Endothelial cell of umbilical vein (primary cell): ENCODE measurements at regions not wholly inside any gene's neighbourhood (a gene's known extent, or its start where the extent isn't known, plus 50 kb on each side); places are given as distances from the start of the nearest gene placed in this dataset.

Source experiments
- BruUV-seq: library from RNA; stranded (reverse); fragments of 400-500 nt; replicated peaks from 2 replicates; lab custom pipeline; 2021; lab: Mats Ljungman, UMichigan
- CTCF ChIA-PET: fragments of 300-600, 350-600 bp; sonication (Branson Sonifier 250); formaldehyde crosslinking; loops from one replicate; lab custom pipeline; 2021; ENCODE audit warnings: antibody characterized with exemption, inconsistent platforms; lab: Charles Lee
- POLR2A ChIA-PET: fragments of 300-600, 350-600 bp; sonication (Branson Sonifier 250); formaldehyde crosslinking; loops from one replicate; lab custom pipeline; 2021; ENCODE audit warnings: antibody characterized with exemption, inconsistent platforms; lab: Charles Lee
- DNase-seq: peaks from one replicate; pipeline ENCODE4 v3.0.0-alpha.2; 2011; ENCODE audit warnings: low read depth, low spot score
- FAIRE-seq: peaks from 2 replicates; lab custom pipeline; 2011; peaks lifted over from hg19 to GRCh38; lab: Jason Lieb, UNC
- H2AFZ ChIP-seq: 2 replicates; pipeline ENCODE4 v1.6.0; 2012; ENCODE audit warnings: low read depth, low read length, control low read depth, inconsistent platforms
- H3K27ac ChIP-seq: 2 replicates; pipeline ENCODE4 v1.5.1; 2011; ENCODE audit warnings: low read depth, mild to moderate bottlenecking, control low read depth, low read length, moderate library complexity; ENCODE audit not compliant: insufficient read depth
- H3K27me3 ChIP-seq, 2 experiments: 2 replicates each; pipeline versions ENCODE4 v1.6.0 to v1.6.1; 2011; ENCODE audit warnings: low read length in 2 of 2, mixed read lengths in 1 of 2; ENCODE audit not compliant: control insufficient read depth in 2 of 2, insufficient read depth in 2 of 2
- H3K36me3 ChIP-seq, 2 experiments: 2 replicates in 1 of 2; 3 replicates in 1 of 2; pipeline ENCODE4 v1.5.1; 2011; ENCODE audit warnings: low read length in 2 of 2, mild to moderate bottlenecking in 1 of 2, moderate library complexity in 1 of 2; ENCODE audit not compliant: control insufficient read depth in 2 of 2, insufficient read depth in 2 of 2; ENCODE audit errors: extremely low read depth in 1 of 2
- H3K4me1 ChIP-seq: 3 replicates; pipeline ENCODE4 v1.5.1; 2011; ENCODE audit warnings: mild to moderate bottlenecking, low read length; ENCODE audit not compliant: control insufficient read depth, insufficient read depth; ENCODE audit errors: extremely low read depth
- H3K4me2 ChIP-seq: 2 replicates; pipeline ENCODE4 v1.6.1; 2011; ENCODE audit warnings: low read length, control low read depth, mixed read lengths; ENCODE audit not compliant: insufficient read depth
- H3K4me3 ChIP-seq, 3 experiments: fragments of 200-600 bp in 1 of 3; sonication (generic), shearing (Covaris generic) in 1 of 3; replicated peaks in 1 of 3; 2 replicates each; pipeline ENCODE4 v1.5.1; 2011 to 2016; ENCODE audit warnings: control low read depth in 3 of 3, low read length in 3 of 3, mild to moderate bottlenecking in 2 of 3, inconsistent platforms in 1 of 3, low read depth in 1 of 3, moderate library complexity in 1 of 3; ENCODE audit not compliant: insufficient read depth in 1 of 3
- H3K79me2 ChIP-seq: 2 replicates; pipeline ENCODE4 v1.6.0; 2012; ENCODE audit warnings: low read length, inconsistent platforms; ENCODE audit not compliant: control insufficient read depth, insufficient read depth
- H3K9ac ChIP-seq: replicated peaks from 2 replicates; pipeline ENCODE3; 2011; ENCODE audit warnings: low read length, control low read depth; ENCODE audit not compliant: insufficient read depth; ENCODE audit errors: extremely low read depth
- H3K9me1 ChIP-seq: replicated peaks from 3 replicates; pipeline ENCODE4 v1.6.0; 2011; ENCODE audit warnings: mild to moderate bottlenecking, low read length; ENCODE audit not compliant: control insufficient read depth, insufficient read depth; ENCODE audit errors: extremely low read depth
- H3K9me3 ChIP-seq: replicated peaks from 2 replicates; pipeline ENCODE4 v1.5.1; 2012; ENCODE audit warnings: low read length, inconsistent platforms; ENCODE audit not compliant: control insufficient read depth, insufficient read depth
- H4K20me1 ChIP-seq: replicated peaks from 2 replicates; pipeline ENCODE3; 2011; ENCODE audit warnings: mild to moderate bottlenecking, low read length; ENCODE audit not compliant: control insufficient read depth, insufficient read depth; ENCODE audit errors: extremely low read depth
- EZH2 ChIP-seq: IDR thresholded peaks from 2 replicates; pipeline ENCODE4 v1.6.1; 2012; ENCODE audit warnings: borderline replicate concordance, low read depth, mild to moderate bottlenecking, moderate library complexity, low read length, inconsistent platforms; ENCODE audit not compliant: severe bottlenecking
- FOS ChIP-seq: IDR thresholded peaks from 2 replicates; pipeline ENCODE4 v1.6.1; 2011; ENCODE audit warnings: mild to moderate bottlenecking, low read length, moderate library complexity, borderline replicate concordance; ENCODE audit not compliant: insufficient read depth
- JUN ChIP-seq: IDR thresholded peaks from 2 replicates; pipeline ENCODE4 v1.6.1; 2011; ENCODE audit warnings: borderline replicate concordance, low read depth; ENCODE audit not compliant: insufficient read length, insufficient read depth
- MYC ChIP-seq: IDR thresholded peaks from one replicate; pipeline ENCODE4 v1.6.1; 2011; ENCODE audit warnings: mild to moderate bottlenecking, low read depth, low read length
- POLR2A ChIP-seq: IDR thresholded peaks from 2 replicates; pipeline ENCODE4 v1.6.1; 2012; ENCODE audit warnings: low read depth, mild to moderate bottlenecking, control low read depth, low read length
- POLR2AphosphoS5 ChIP-seq: IDR thresholded peaks from 2 replicates; pipeline ENCODE4 v1.6.1; 2012; ENCODE audit warnings: low read depth, mild to moderate bottlenecking, control low read depth, low read length, moderate library complexity; ENCODE audit not compliant: insufficient read depth
- dilution Hi-C: fragments of 300-500 bp; cut with MboI; formaldehyde crosslinking; loops from one replicate; pipeline ENCODE4 v1.15.0; 2019; ENCODE audit warnings: low sequenced_read_pairs; ENCODE audit not compliant: extremely low pct_ligation_motif_present
- intact Hi-C: fragments of 100-400 bp; cut with micrococcal nuclease; formaldehyde crosslinking; loops from one replicate; pipeline ENCODE4 v1.10.0; 2022

GRCh38 chr2:54373855-54374254, 82.3 kb upstream of the SPTBN1 start:
- Histone ChIP-seq H3K36me3 (no peaks in the 10 kb centered on the region), H3K79me2 (no peaks in the 10 kb centered on the region), H3K9ac (no peak overlapping the region), H3K4me1 (no peaks in the 10 kb centered on the region), H3K9me3 (no peaks in the 10 kb centered on the region), H2AFZ (no peak overlapping the region), H3K4me2 (no peak overlapping the region), H3K4me3 (no peak overlapping the region), H3K27me3 (peaks cover 0 to 7% of the 10 kb centered on the region in 2 experiments), H4K20me1 (no peaks in the 10 kb centered on the region), H3K27ac (no peak overlapping the region), H3K9me1 (no peaks in the 10 kb centered on the region)
- intact Hi-C loops (no loop called here), dilution Hi-C loops (no loop called here)
- ChIA-PET POLR2A (no interaction called here), CTCF (no interaction called here)
- DNase-seq (no peak), FAIRE-seq (no peak)
- no peak for TF ChIP-seq POLR2A
- TF ChIP-seq POLR2AphosphoS5 = no peak
- TF ChIP-seq EZH2 = no peak
- no TSS peak for BruUV-seq

- Histone ChIP-seq H3K9me3 (no peaks in the 10 kb centered on the region), H3K27ac (no peak overlapping the region), H4K20me1 (no peaks in the 10 kb centered on the region), H3K79me2 (no peaks in the 10 kb centered on the region), H3K4me2 (no peak overlapping the region), H2AFZ (no peak overlapping the region), H3K36me3 (no peaks in the 10 kb centered on the region), H3K4me3 (no peak overlapping the region), H3K4me1 (no peaks in the 10 kb centered on the region), H3K9ac (no peak overlapping the region), H3K27me3 (peaks cover 0 to 7% of the 10 kb centered on the region in 2 experiments), H3K9me1 (no peaks in the 10 kb centered on the region)
- intact Hi-C loops = no loop called here
- dilution Hi-C loops = no loop called here
- ChIA-PET CTCF (no interaction called here), POLR2A (interaction anchor here (0.6 kb wide), 1 partner anchor 335 kb away, joined by 5 read pairs; no protein-coding TSS in a partner anchor)
- DNase-seq = no peak
- BruUV-seq = no TSS peak
- TF ChIP-seq POLR2A = no peak
- TF ChIP-seq FOS = no peak
- TF ChIP-seq MYC = no peak
- no peak for TF ChIP-seq JUN
- no peak for FAIRE-seq
These were observed 81.3 kb upstream of the SPTBN1 start for GRCh38 chr2:54374591-54375364.
